GDM1 (cell line): ENCODE measurements at regions not wholly inside any gene's neighbourhood (a gene's known extent, or its start where the extent isn't known, plus 50 kb on each side); places are given as distances from the start of the nearest gene placed in this dataset.
"Not testable (repeated sequence)": the region's sequence is repeated elsewhere in the genome, so short reads cannot be mapped to it uniquely, and the experiment has no call there.

Experiments
- DNase-seq: peaks from one replicate; lab custom pipeline; 2025; lab: John Stamatoyannopoulos, UW

GRCh38 chr2:16240402-16240801 is 300.1 kb downstream of the MYCN start:
- DNase-seq: no peak

GRCh38 chr2:16239296-16239850 is 299.0 kb downstream of the MYCN start:
- no peak for DNase-seq

GRCh38 chr2:16238786-16239185 is 298.4 kb downstream of the MYCN start:
- no peak for DNase-seq

GRCh38 chr2:16238001-16238761 is 297.8 kb downstream of the MYCN start:
- no peak for DNase-seq

GRCh38 chr2:16235747-16236146 is 295.4 kb downstream of the MYCN start:
- no peak for DNase-seq

GRCh38 chr2:16235291-16235690 is 294.9 kb downstream of the MYCN start:
- DNase-seq: not testable (repeated sequence)

- DNase-seq: no peak
These were observed 288.6 kb downstream of the MYCN start for GRCh38 chr2:16228951-16229350.

- DNase-seq: no peak
These were observed 288.1 kb downstream of the MYCN start for GRCh38 chr2:16228471-16228870.

- DNase-seq: no peak
These were observed 287.6 kb downstream of the MYCN start for GRCh38 chr2:16227811-16228462.

GRCh38 chr2:16226943-16227664 is 286.8 kb downstream of the MYCN start:
- no peak for DNase-seq

GRCh38 chr2:16226381-16226780 is 286.0 kb downstream of the MYCN start:
- DNase-seq: no peak

GRCh38 chr2:16225545-16225944 is 285.2 kb downstream of the MYCN start:
- no peak for DNase-seq

GRCh38 chr2:16225071-16225470 is 284.7 kb downstream of the MYCN start:
- DNase-seq: no peak

- no peak for DNase-seq
These were observed 284.1 kb downstream of the MYCN start for GRCh38 chr2:16224298-16225045.

GRCh38 chr2:16223841-16224177 is 283.5 kb downstream of the MYCN start:
- DNase-seq: no peak

- DNase-seq: no peak
These were observed 283.0 kb downstream of the MYCN start for GRCh38 chr2:16223161-16223840.

GRCh38 chr2:16222326-16222725 is 282.0 kb downstream of the MYCN start:
- DNase-seq: no peak

- no peak for DNase-seq
These were observed 281.2 kb downstream of the MYCN start for GRCh38 chr2:16221461-16222010.

- DNase-seq: no peak
These were observed 279.1 kb downstream of the MYCN start for GRCh38 chr2:16219292-16219975.

- peak; percentile 8 for DNase-seq
These were observed 278.3 kb downstream of the MYCN start for GRCh38 chr2:16218625-16219024.

GRCh38 chr2:16218161-16218560 is 277.8 kb downstream of the MYCN start:
- no peak for DNase-seq
